ENCODE measurements at regions not wholly inside any gene's neighbourhood (a gene's known extent, or its start where the extent isn't known, plus 50 kb on each side); places are given as distances from the start of the nearest gene placed in this dataset.

- in situ Hi-C loops (cut with HindIII; ENCODE audit: low sequenced_read_pairs) = no loop called here
- DNase-seq (ENCODE audit: low spot score) = no peak
These were observed 312.4 kb upstream of the SMARCA2 start for GRCh38 chr9:1702701-1703100.

DNA sequence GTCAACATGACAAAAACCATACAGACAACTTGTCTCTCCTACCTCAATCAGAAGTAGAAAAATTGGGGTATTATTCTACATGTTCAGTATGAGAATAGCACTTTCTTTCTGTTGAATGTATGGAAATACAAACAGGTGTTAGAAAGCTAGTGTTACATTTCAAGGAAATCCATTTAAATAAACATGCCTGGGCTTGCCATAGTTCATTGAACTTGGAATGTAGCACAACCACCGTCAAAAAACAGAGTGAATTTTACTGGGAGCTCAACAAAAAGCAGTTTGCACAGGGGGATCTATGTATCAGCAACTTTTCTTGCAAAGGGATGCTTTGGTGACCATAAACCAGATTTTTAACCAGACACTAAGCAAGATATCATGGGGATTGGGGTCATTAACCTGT is 307.9 kb upstream of the SMARCA2 start:
- no peak for DNase-seq (ENCODE audit: low spot score)
- in situ Hi-C loops (cut with HindIII; ENCODE audit: low sequenced_read_pairs) = no loop called here

DNA sequence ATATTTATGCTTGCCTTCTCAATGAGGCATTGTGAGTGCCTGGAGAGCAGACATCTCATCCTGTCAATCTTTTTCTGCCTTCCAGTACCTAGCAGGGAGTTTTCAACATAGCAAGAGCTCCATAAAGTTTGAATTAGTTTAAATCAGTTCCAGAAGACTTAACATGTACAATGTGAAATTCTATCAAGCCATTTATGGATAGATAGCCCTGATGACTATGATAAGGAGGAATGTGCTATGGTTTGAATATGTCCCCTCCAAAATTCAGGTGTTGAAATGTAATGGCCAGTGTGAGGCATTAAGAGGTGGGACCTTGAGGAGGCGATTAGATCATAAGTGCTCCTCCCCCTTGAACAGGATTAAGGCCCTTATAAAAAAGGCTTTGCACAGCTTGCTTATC is 306.9 kb upstream of the SMARCA2 start:
- in situ Hi-C loops (cut with HindIII; ENCODE audit: low sequenced_read_pairs) = no loop called here
- DNase-seq (ENCODE audit: low spot score) = no peak

DNA sequence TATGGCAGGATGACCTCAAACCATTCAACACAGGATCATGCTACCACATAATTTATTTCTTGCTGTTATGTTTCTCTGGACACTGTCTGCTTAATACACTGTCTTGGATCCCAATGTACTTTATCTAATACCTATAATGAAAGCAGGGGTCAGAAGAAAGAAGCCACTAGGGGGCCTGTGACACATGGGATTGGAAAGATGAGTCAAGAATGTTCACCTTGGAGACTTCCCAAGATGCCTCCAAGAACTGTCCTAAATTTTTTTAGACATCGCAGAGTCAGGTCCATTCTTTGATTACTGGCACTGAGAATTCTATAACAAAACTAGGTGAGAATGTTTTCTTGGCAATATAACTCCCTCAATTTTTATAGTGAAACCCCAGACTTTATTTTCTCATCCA is 305.8 kb upstream of the SMARCA2 start:
- in situ Hi-C loops (cut with HindIII; ENCODE audit: low sequenced_read_pairs) = no loop called here
- peak; percentile 13 for DNase-seq (ENCODE audit: low spot score)

GRCh38 chr9:1712861-1713450 is 302.2 kb upstream of the SMARCA2 start:
- no peak for DNase-seq (ENCODE audit: low spot score)
- in situ Hi-C loops (cut with HindIII; ENCODE audit: low sequenced_read_pairs) = no loop called here

- no peak for DNase-seq (ENCODE audit: low spot score)
- in situ Hi-C loops (cut with HindIII; ENCODE audit: low sequenced_read_pairs) = no loop called here
These were observed 301.3 kb upstream of the SMARCA2 start for GRCh38 chr9:1713841-1714240.

- in situ Hi-C loops (cut with HindIII; ENCODE audit: low sequenced_read_pairs) = no loop called here
- no peak for DNase-seq (ENCODE audit: low spot score)
These were observed 297.3 kb upstream of the SMARCA2 start for GRCh38 chr9:1717882-1718281.

- in situ Hi-C loops (cut with HindIII; ENCODE audit: low sequenced_read_pairs) = no loop called here
- no peak for DNase-seq (ENCODE audit: low spot score)
These were observed 296.3 kb upstream of the SMARCA2 start for GRCh38 chr9:1718836-1719235.

DNA sequence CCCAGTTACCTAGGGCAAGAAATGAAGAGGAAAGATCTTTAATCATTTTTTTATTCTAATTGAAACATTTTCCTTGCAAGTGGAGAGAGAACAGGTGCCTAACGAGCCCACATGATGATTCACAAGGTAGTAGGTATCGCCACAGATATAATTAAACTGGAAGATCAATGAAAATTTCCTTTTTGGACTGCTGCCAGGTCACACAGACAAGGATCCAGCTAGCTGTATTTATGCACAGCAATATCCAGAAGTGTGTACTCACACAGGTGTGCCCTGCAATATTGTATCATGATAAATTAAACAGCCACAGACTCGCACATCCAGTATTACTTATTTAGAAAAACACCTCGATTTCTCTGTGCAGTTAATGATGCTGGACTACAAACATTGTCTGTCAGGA is 294.0 kb upstream of the SMARCA2 start:
- in situ Hi-C loops (cut with HindIII; ENCODE audit: low sequenced_read_pairs) = no loop called here
- no peak for DNase-seq (ENCODE audit: low spot score)

DNA sequence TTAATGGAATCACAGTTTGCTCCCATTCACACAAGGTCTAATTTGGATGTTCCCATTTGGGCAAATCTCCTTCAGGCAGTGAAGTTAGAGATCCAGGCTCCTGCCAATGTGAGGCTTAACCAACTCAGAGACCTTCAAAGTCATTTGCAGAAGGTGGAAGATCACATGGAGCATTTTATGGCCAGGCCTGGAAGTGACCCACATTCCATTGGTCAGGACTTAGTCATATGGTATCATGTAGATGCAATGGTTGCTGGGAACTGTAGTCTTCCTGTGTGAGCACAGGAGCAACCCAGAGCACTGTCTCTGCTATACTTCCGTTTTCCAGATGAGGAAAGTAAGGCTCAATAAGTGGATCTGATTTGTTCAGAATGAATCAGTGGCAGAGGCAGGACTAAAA is 292.7 kb upstream of the SMARCA2 start:
- in situ Hi-C loops (cut with HindIII; ENCODE audit: low sequenced_read_pairs) = no loop called here

GRCh38 chr9:1723522-1724015 is 291.6 kb upstream of the SMARCA2 start:
- DNase-seq (ENCODE audit: low spot score) = no peak
- in situ Hi-C loops (cut with HindIII; ENCODE audit: low sequenced_read_pairs) = no loop called here

More for the DNA sequence above, 292.7 kb upstream of the SMARCA2 start:
- no peak for DNase-seq (ENCODE audit: low spot score)

GRCh38 chr9:1726993-1727759 is 288.0 kb upstream of the SMARCA2 start:
- no peak for DNase-seq (ENCODE audit: low spot score)
- in situ Hi-C loops (cut with HindIII; ENCODE audit: low sequenced_read_pairs) = no loop called here

- in situ Hi-C loops (cut with HindIII; ENCODE audit: low sequenced_read_pairs) = no loop called here
- DNase-seq (ENCODE audit: low spot score) = no peak
These were observed 285.5 kb upstream of the SMARCA2 start for GRCh38 chr9:1729631-1730030.

- DNase-seq (ENCODE audit: low spot score) = no peak
- in situ Hi-C loops (cut with HindIII; ENCODE audit: low sequenced_read_pairs) = no loop called here
These were observed 282.5 kb upstream of the SMARCA2 start for GRCh38 chr9:1732670-1733069.

DNA sequence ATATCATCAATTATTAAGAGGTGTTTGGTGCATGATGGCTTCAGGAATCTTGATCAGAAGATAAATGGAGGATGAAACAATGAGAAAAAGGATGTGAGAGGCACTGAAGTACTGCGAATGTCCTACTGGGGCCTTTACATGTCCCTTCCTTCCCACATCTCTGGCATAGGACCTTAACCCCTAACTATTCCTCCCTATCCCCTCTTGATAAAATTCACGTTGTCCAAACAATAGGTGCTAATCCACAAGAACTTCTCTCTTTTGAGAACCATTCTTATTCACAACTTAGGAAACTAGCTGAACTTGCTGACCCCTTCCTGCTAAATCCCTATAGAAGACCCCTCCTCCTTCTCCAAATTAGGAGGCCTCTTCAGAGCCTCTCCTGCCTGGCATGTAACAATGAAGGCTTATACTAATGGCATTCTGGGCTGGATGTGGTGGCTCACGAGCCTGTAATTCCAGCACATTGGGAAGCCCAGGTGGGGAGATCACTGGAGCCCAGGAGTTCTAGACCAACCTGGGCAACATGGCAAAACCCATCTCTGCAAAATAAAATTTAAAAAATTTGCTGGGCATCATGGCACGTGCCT is 276.5 kb upstream of the SMARCA2 start:
- in situ Hi-C loops (cut with HindIII; ENCODE audit: low sequenced_read_pairs) = no loop called here

DNA sequence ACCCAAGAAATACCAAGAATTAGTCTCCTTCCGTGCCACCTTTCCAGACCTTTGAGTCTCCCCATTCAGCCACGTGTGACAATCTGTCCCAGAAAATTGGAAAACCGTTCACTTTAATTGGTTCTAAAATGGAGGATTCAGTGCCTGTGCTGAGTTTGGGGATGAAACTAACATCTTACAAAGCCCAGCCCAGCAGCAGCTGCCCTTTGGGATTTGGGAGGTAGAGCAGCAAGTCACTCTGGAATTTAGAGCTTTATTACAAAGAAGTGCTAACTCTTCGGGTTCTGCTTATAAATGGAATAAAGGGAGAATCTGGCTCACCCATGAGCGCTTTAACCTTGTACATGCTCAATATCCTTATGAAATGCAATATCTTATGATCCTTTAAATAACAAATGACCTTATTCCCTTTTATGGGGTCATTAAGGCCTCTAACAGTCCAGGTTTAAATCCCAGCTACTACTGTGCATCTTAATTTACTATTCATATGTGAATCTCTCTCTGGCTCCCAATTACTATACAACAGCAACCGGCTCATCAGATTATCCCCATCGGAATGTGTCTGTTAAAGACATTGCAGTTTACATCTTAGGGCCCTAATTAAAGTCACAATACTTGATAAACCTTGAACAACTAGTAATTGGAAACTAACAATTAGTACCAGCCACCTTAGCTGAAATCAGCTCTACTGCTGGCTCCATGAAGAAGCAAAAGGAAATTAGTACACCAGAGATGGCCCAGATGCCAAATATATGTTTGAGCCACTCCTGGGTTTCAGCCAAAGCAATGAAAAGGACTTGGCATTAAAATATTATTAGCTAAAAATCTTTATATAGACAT is 271.8 kb upstream of the SMARCA2 start:
- in situ Hi-C loops (cut with HindIII; ENCODE audit: low sequenced_read_pairs) = no loop called here
- no peak for DNase-seq (ENCODE audit: low spot score)

More for the DNA sequence above, 276.5 kb upstream of the SMARCA2 start:
- DNase-seq (ENCODE audit: low spot score) = no peak

DNA sequence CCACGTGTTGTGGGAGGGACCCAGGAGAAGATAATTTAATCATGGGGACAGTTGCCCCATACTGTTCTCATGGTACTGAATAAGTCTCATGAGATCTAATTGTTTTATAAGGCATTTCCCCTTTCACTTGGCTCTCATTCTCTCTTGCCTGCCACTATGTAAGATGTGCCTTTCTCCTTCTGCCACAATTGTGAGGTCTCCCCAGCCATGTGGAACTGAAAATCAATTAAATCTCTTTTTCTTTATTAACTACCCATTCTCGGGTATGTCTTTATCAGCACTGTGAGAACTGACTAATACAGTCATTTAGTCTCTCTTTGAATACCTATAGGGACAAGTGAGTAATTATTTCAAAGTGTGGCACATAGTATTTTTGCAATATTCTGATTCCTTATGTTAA is 269.2 kb upstream of the SMARCA2 start:
- in situ Hi-C loops (cut with HindIII; ENCODE audit: low sequenced_read_pairs) = no loop called here
- DNase-seq (ENCODE audit: low spot score) = no peak

DNA sequence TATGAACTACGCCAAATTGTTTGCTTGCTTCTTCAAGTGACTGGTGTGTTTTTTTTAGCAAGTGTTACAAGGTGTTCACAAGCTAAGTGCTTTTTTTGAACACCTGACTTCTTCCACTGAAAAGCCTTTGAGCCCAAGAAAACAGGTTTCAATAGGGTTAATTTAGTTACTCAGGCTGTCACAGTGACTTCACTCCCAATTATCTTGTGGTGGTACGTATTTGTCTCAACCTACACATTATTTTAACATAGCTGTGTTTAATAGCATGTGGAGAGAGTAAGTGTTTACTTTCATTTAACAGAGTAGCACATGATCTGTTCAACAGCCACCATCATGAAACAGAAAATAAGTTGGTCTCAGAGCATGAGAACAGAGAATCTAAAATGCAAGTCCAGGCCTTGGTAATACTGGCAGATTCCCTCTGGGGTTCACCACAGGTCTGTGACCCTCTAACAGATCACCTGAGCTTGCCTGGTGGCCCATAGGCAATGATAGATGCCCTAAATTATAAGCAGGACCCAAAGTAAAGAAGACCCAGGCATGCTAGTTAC is 267.7 kb upstream of the SMARCA2 start:
- in situ Hi-C loops (cut with HindIII; ENCODE audit: low sequenced_read_pairs) = no loop called here
- DNase-seq (ENCODE audit: low spot score) = no peak

DNA sequence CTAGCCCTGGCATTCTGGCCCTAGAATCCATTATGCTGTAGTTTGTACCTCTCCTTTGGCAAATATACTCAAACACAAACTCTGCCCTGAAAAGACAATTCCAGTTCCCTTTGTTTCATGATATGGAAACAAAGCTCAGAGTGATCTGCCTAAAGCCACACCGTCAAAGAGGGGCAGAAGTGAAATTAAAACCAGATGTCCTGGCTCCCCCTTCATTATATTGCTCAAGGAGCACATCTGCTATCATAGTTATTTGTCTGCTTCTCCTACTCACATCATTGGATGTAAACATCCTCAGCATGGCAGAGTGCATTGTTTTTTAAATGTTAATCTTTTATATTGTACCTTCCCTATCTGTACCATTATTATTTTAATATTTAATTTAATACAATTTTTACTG is 266.7 kb upstream of the SMARCA2 start:
- in situ Hi-C loops (cut with HindIII; ENCODE audit: low sequenced_read_pairs) = no loop called here
- no peak for DNase-seq (ENCODE audit: low spot score)

All from G401 (cell line).